CMK (cell line): ENCODE measurements at regions not wholly inside any gene's neighbourhood (a gene's known extent, or its start where the extent isn't known, plus 50 kb on each side); places are given as distances from the start of the nearest gene placed in this dataset.
"Not testable (repeated sequence)": the region's sequence is repeated elsewhere in the genome, so short reads cannot be mapped to it uniquely, and the experiment has no call there.

Experiments used
- DNase-seq: peaks from one replicate; pipeline ENCODE4 v3.0.0-alpha.2; 2010; ENCODE audit warnings: low read depth

- no peak for DNase-seq
Observed at GRCh38 chr7:156380261-156380660, 260.3 kb upstream of the RNF32 start.

- DNase-seq, result no peak
Observed at GRCh38 chr7:156379324-156380070, 261.1 kb upstream of the RNF32 start.

- no peak for DNase-seq
Observed at GRCh38 chr7:156378806-156379205, 261.8 kb upstream of the RNF32 start.

GRCh38 chr7:156376317-156376716, 264.3 kb upstream of the RNF32 start:
- no peak for DNase-seq

- no peak for DNase-seq
Observed at GRCh38 chr7:156374335-156374734, 266.2 kb upstream of the RNF32 start.

GRCh38 chr7:156369929-156370328, 270.6 kb upstream of the RNF32 start:
- not testable (repeated sequence) for DNase-seq

- no peak for DNase-seq
Observed at GRCh38 chr7:156368053-156368843, 272.3 kb upstream of the RNF32 start.

- DNase-seq, result no peak
Observed at GRCh38 chr7:156363751-156364150, 276.8 kb upstream of the RNF32 start.

GRCh38 chr7:156360835-156361234, 279.7 kb upstream of the RNF32 start:
- no peak for DNase-seq

GRCh38 chr7:156356551-156356950, 284.0 kb upstream of the RNF32 start:
- no peak for DNase-seq

- DNase-seq, result no peak
Observed at GRCh38 chr7:156353352-156353751, 287.2 kb upstream of the RNF32 start.

- not testable (repeated sequence) for DNase-seq
Observed at GRCh38 chr7:156347703-156348248, 292.8 kb upstream of the RNF32 start.

- DNase-seq, result no peak
Observed at GRCh38 chr7:156347132-156347531, 293.4 kb upstream of the RNF32 start.

- no peak for DNase-seq
Observed at GRCh38 chr7:156344595-156344994, 296.0 kb upstream of the RNF32 start.

GRCh38 chr7:156334636-156335035, 305.9 kb upstream of the RNF32 start:
- no peak for DNase-seq

- no peak for DNase-seq
Observed at GRCh38 chr7:156327916-156328315, 312.7 kb upstream of the RNF32 start.

GRCh38 chr7:156327474-156327873, 313.1 kb upstream of the RNF32 start:
- DNase-seq, result no peak

- no peak for DNase-seq
Observed at GRCh38 chr7:156324201-156324600, 316.4 kb upstream of the RNF32 start.

GRCh38 chr7:156321430-156321829, 319.1 kb upstream of the RNF32 start:
- DNase-seq, result not testable (repeated sequence)

GRCh38 chr7:156318926-156319325, 321.6 kb upstream of the RNF32 start:
- DNase-seq, result no peak

- DNase-seq, result no peak
Observed at GRCh38 chr7:156318426-156318825, 322.1 kb upstream of the RNF32 start.

GRCh38 chr7:156309016-156309620, 331.5 kb upstream of the RNF32 start:
- DNase-seq, result no peak

GRCh38 chr7:156307193-156307592, 333.4 kb upstream of the RNF32 start:
- DNase-seq, result no peak
